ENCODE measurements at regions not wholly inside any gene's neighbourhood (a gene's known extent, or its start where the extent isn't known, plus 50 kb on each side); places are given as distances from the start of the nearest gene placed in this dataset.

DNA sequence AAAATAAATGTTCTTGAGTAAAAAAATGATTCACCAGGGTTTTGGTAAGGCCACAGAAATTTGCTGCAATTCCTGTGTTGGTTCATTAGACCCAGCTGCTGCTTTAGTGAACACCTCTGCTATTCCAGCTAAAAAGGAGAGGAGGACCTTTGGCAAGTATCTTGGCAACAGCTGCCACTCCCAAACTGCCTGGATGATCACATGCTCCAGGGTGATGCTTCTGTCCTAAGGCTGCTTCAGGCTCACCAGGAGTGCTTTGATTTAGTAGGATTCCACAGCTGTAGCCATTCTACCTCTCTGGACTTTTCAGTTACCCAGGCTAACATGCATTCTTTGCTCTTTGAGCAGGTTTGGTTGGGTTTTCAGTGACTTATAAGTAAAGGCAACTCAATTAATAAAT lies 82.6 kb upstream of the NPVF start:
- no peak for TF ChIP-seq POLR2A (IDR thresholded peaks at IDR 0.05)
- TF ChIP-seq, protein P1, sequence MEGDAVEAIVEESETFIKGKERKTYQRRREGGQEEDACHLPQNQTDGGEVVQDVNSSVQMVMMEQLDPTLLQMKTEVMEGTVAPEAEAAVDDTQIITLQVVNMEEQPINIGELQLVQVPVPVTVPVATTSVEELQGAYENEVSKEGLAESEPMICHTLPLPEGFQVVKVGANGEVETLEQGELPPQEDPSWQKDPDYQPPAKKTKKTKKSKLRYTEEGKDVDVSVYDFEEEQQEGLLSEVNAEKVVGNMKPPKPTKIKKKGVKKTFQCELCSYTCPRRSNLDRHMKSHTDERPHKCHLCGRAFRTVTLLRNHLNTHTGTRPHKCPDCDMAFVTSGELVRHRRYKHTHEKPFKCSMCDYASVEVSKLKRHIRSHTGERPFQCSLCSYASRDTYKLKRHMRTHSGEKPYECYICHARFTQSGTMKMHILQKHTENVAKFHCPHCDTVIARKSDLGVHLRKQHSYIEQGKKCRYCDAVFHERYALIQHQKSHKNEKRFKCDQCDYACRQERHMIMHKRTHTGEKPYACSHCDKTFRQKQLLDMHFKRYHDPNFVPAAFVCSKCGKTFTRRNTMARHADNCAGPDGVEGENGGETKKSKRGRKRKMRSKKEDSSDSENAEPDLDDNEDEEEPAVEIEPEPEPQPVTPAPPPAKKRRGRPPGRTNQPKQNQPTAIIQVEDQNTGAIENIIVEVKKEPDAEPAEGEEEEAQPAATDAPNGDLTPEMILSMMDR (IDR thresholded peaks at IDR 0.05): no peak
